Upper lobe of left lung (tissue), 4 donors: ENCODE measurements at regions not wholly inside any gene's neighbourhood (a gene's known extent, or its start where the extent isn't known, plus 50 kb on each side); places are given as distances from the start of the nearest gene placed in this dataset.

Experiments
- CTCF ChIP-seq, 6 experiments: fragments of 450-650 bp in 4 of 6; fragments of 200-600 bp in 2 of 6; sonication (generic) in 2 of 6; IDR thresholded peaks; one replicate each; pipeline ENCODE4 v1.5.1; 2016 to 2019; ENCODE audit warnings: antibody characterized with exemption in 6 of 6
- POLR2A ChIP-seq, 4 donors: fragments of 450-650 bp; IDR thresholded peaks; one replicate each; pipeline ENCODE4 v1.5.1; 2016 to 2017; ENCODE audit warnings: antibody characterized with exemption in 4 of 4, mild to moderate bottlenecking in 2 of 4
- POLR2AphosphoS5 ChIP-seq, 2 donors: sonication (generic); formaldehyde crosslinking; IDR thresholded peaks; one replicate each; pipeline ENCODE4 v1.5.1; 2017; ENCODE audit warnings: antibody characterized with exemption in 2 of 2

- TF ChIP-seq CTCF (IDR thresholded peaks at IDR 0.05): no peak
- no peak for TF ChIP-seq POLR2A (IDR thresholded peaks at IDR 0.05)
- no peak for TF ChIP-seq POLR2AphosphoS5 (IDR thresholded peaks at IDR 0.05)
Measured at GRCh38 chr12:90652280-90652679, 302.7 kb downstream of the CCER1 start.
